Left lung (tissue), 4 donors: ENCODE measurements at regions not wholly inside any gene's neighbourhood (a gene's known extent, or its start where the extent isn't known, plus 50 kb on each side); places are given as distances from the start of the nearest gene placed in this dataset.
"Not testable (repeated sequence)": the region's sequence is repeated elsewhere in the genome, so short reads cannot be mapped to it uniquely, and the experiment has no call there.

Source experiments
- ATAC-seq: fragments of 200-7000 bp; cut with Tn5 transposase; one replicate; pipeline ENCODE4 v1.9.1; 2020; ENCODE audit warnings: moderate library complexity
- DNase-seq, 4 donors: peaks; one replicate each; pipeline ENCODE4 v3.0.0-alpha.2; 2013 to 2020
- H3K27ac ChIP-seq, 2 donors: fragments of 200-600 bp; sonication (generic) in 1 of 2; one replicate each; pipeline versions ENCODE4 v1.5.0 to v1.8.0; 2020 to 2021
- H3K27me3 ChIP-seq, 2 donors: fragments of 200-600 bp; sonication (generic) in 1 of 2; one replicate each; pipeline versions ENCODE4 v1.5.0 to v1.8.0; 2020 to 2021
- H3K36me3 ChIP-seq, 2 donors: fragments of 200-600 bp; sonication (generic) in 1 of 2; one replicate each; pipeline versions ENCODE4 v1.5.0 to v1.8.0; 2020 to 2021
- H3K4me1 ChIP-seq, 2 donors: fragments of 200-600 bp; one replicate each; pipeline ENCODE4 v1.8.0; 2021
- H3K4me3 ChIP-seq, 2 donors: fragments of 200-600 bp; sonication (generic) in 1 of 2; one replicate each; pipeline versions ENCODE4 v1.5.0 to v1.8.0; 2020 to 2021; ENCODE audit warnings: mild to moderate bottlenecking in 1 of 2
- H3K9me3 ChIP-seq, 2 donors: fragments of 200-600 bp; sonication (generic) in 1 of 2; one replicate each; pipeline versions ENCODE4 v1.5.0 to v1.8.0; 2020 to 2021
- intact Hi-C, 2 donors: fragments of 100-400 bp; cut with DNase I; formaldehyde crosslinking; loops; one replicate each; pipeline versions ENCODE4 v1.11.2 to v1.14.2; 2022
- TF ChIP-seq, protein P1 (sequence below), 2 donors: fragments of 200-600 bp; sonication (generic) in 1 of 2; IDR thresholded peaks; one replicate each; pipeline versions ENCODE4 v1.5.0 to v1.8.0; 2021; ENCODE audit warnings: antibody characterized with exemption in 2 of 2
- donor health status: DM: no; HTN: yes; CAD: no.
- donor health status: DM: no; HTN: no; CAD: no.

DNA sequence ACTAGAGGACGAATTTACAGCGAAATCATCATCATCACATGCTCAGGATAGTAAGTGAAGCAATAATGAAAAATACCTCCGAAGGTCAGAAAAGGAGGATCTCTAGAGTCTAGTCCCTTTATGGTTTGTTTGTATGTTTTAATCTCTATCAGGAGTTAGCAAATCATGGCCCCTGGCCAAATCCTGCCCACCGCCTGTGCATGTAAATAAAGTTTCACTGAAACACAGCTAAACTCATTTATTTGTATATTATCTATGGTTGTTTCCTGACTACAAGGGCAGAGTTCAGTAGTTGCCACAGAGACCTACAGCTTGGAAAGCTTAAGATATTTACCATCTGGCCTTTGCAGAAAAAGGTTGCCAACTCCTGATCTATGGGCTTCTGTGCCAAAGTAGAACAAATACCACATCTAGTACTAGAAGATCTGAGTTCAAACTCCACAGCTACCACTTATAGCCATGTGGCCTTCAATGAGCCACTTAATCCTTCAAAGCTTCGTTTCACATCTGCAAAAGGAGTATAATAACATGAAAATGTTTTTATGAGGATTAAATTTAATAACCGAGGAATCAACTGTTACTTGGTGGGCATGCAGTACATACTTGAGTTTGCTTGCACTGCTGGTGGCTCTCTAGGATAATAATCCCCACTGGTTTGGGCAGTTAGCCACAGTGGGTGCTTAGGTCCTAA lies 94.0 kb upstream of the KIF26B start:
- DNase-seq: peak in 2 of 4 donors; percentile 37 to 68
- peak; percentile 10 for ATAC-seq

DNA sequence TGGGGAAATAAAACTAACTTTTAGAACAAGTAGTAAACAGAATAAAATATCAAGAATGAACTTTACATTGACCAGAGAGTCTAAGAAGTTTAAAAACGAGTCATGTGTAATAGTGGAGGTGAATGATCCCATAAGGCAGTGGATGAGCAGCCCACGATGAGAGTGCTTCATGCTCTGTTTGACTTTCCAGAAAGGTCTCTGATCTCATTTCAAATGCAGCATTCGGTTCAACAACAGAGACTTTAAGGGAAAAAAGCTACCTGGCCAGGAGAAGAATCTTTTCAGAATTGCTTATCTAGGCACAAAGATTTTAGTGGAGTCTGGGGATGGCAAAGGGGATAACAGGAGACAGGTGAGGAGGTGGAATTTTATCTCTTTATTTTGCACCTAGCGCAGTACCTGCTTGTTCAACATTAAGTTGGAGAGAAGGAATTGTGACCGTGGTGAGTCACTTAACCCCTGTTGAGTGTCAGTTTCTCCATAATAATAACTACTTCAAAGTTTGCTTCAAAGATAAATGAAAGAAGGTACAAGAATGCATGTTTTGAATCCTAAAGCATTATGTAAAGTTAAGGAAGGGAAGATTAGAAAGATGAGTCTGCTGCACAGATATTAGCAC lies 94.9 kb upstream of the KIF26B start:
- H3K4me1 ChIP-seq: peaks cover 0 to 21% of the 10 kb centered on the region in 2 donors
- H3K9me3 ChIP-seq: no peaks in the 10 kb centered on the region
- intact Hi-C loops: no loop called here
- H3K27ac ChIP-seq: no peak overlapping the region
- no peak overlapping the region for H3K4me3 ChIP-seq
- ATAC-seq (no peak), DNase-seq (no peak)
- no peaks in the 10 kb centered on the region for H3K27me3 ChIP-seq
- TF ChIP-seq, protein P1, sequence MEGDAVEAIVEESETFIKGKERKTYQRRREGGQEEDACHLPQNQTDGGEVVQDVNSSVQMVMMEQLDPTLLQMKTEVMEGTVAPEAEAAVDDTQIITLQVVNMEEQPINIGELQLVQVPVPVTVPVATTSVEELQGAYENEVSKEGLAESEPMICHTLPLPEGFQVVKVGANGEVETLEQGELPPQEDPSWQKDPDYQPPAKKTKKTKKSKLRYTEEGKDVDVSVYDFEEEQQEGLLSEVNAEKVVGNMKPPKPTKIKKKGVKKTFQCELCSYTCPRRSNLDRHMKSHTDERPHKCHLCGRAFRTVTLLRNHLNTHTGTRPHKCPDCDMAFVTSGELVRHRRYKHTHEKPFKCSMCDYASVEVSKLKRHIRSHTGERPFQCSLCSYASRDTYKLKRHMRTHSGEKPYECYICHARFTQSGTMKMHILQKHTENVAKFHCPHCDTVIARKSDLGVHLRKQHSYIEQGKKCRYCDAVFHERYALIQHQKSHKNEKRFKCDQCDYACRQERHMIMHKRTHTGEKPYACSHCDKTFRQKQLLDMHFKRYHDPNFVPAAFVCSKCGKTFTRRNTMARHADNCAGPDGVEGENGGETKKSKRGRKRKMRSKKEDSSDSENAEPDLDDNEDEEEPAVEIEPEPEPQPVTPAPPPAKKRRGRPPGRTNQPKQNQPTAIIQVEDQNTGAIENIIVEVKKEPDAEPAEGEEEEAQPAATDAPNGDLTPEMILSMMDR (IDR thresholded peaks at IDR 0.05): no peak
- H3K36me3 ChIP-seq: no peaks in the 10 kb centered on the region

More for the DNA sequence above, 94.0 kb upstream of the KIF26B start:
- Histone ChIP-seq H3K4me3 (no peak overlapping the region), H3K27ac (no peak overlapping the region), H3K27me3 (no peaks in the 10 kb centered on the region), H3K36me3 (no peaks in the 10 kb centered on the region), H3K4me1 (peaks cover 0 to 13% of the 10 kb centered on the region in 2 donors), H3K9me3 (no peaks in the 10 kb centered on the region)
- TF ChIP-seq, protein P1 (IDR thresholded peaks at IDR 0.05): no peak
- intact Hi-C loops: no loop called here

DNA sequence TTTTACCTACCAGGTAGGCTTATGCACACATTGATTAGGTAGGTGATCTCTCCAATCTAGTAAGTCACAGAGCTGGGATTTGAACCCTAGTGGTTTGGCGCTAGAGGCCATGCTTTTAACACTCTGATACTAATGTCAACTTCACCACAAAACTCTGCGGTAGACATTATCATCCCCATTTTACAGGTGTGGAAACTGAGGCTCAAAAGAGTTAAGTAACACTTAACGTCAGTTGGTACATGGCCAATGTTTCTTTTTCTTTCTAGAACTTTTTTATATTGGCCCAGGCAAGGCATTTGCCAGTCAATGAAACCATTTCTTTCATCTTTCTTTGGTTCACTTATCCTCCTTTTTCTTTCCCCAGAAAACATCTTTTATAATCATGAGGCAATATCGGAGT lies 95.9 kb upstream of the KIF26B start:
- Histone ChIP-seq H3K4me3 (no peak overlapping the region), H3K4me1 (peaks cover 0 to 28% of the 10 kb centered on the region in 2 donors), H3K27ac (no peak overlapping the region), H3K27me3 (no peaks in the 10 kb centered on the region), H3K36me3 (no peaks in the 10 kb centered on the region), H3K9me3 (no peaks in the 10 kb centered on the region)
- intact Hi-C loops: no loop called here
- ATAC-seq (no peak), DNase-seq (no peak)
- TF ChIP-seq, protein P1 (IDR thresholded peaks at IDR 0.05): no peak

DNA sequence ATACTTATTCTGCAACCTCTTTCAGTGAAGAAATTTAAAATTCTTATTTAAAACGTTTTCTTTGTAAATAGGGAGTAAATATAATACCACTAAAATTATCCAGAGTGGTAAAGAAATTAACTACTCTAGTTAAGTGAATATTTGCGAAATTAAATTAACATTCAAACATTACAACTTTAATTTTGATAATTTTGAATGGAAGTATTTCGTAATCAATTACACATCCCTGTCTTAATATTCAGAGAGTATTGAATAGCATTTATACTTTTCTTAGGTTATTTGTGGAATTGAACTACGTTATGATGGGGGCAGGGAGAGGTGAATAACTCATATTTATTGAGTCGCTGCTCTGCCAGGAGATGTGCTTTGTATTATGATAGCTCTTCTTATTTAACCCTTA lies 96.3 kb upstream of the KIF26B start:
- no peak for DNase-seq
- Histone ChIP-seq H3K36me3 (no peaks in the 10 kb centered on the region), H3K4me1 (peaks cover 0 to 31% of the 10 kb centered on the region in 2 donors), H3K27ac (no peak overlapping the region), H3K4me3 (no peak overlapping the region), H3K9me3 (no peaks in the 10 kb centered on the region), H3K27me3 (no peaks in the 10 kb centered on the region)
- ATAC-seq: no peak
- intact Hi-C loops: no loop called here
- TF ChIP-seq, protein P1 (IDR thresholded peaks at IDR 0.05): no peak

DNA sequence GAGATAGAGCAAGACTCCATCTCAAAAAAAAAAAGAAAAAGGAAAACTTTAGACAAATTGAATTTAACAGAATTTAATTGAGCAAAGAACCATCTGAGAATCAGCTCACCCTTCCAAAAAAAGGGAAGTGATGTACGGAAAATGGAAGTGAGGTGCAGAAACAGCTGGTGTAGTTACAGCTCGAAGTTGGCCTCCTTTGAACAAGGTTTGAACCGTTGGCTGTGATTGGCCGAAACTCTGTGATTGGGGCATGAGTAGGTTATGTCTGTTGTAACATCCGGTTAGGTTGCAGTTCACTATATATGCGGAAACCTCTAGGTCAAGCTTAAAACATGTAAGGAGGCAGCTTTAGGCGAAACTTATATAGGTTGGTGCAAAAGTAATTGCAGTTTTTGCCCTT lies 97.9 kb upstream of the KIF26B start:
- H3K9me3 ChIP-seq: no peaks in the 10 kb centered on the region
- DNase-seq: no peak
- TF ChIP-seq, protein P1 (IDR thresholded peaks at IDR 0.05): no peak
- H3K27ac ChIP-seq: peak overlapping the region in 1 of 2 donors; percentile 74
- no peak overlapping the region for H3K4me3 ChIP-seq
- intact Hi-C loops: no loop called here
- no peaks in the 10 kb centered on the region for H3K36me3 ChIP-seq
- no peaks in the 10 kb centered on the region for H3K27me3 ChIP-seq
- peaks cover 0 to 46% of the 10 kb centered on the region in 2 donors for H3K4me1 ChIP-seq
- ATAC-seq: no peak

DNA sequence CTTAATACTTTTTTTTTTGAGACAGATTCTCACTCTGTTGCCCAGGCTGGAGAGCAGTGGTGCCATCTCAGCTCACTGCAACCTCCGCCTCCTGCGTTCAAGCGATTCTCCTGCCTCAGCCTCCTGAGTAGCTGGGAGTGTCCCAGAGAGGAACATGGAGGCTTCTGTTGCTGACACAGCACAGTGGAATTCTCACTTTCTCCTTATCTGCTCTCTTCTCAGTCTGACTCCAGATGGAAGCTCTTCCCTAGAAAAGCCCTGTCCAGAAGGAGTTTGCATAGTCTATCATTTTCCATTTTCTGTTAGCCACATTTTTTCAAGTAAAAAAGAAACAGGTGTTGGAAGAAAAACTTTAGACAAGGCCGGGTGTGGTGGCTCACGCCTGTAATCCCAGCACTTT lies 98.5 kb upstream of the KIF26B start:
- Histone ChIP-seq H3K27ac (peak overlapping the region in 1 of 2 donors; percentile 74), H3K4me1 (peaks cover 0 to 53% of the 10 kb centered on the region in 2 donors)
- DNase-seq, ATAC-seq, H3K27me3 ChIP-seq, H3K9me3 ChIP-seq, intact Hi-C loops, H3K4me3 ChIP-seq, H3K36me3 ChIP-seq: not testable (repeated sequence)
